ENCODE measurements at regions not wholly inside any gene's neighbourhood (a gene's known extent, or its start where the extent isn't known, plus 50 kb on each side); places are given as distances from the start of the nearest gene placed in this dataset.
A peak's percentile ranks its signal among the peaks of the same experiment; 100 is the strongest.

GRCh38 chr10:24047176-24047575 lies 161.8 kb upstream of the KIAA1217 start:
- Histone ChIP-seq H3K36me3 (ENCODE audit: low read depth) (no peaks in the 10 kb centered on the region), H3K27ac (ENCODE audit: poor library complexity, severe bottlenecking) (no peak overlapping the region), H3K27me3 (ENCODE audit: insufficient read depth, poor library complexity, severe bottlenecking) (peaks cover 13% of the 10 kb centered on the region), H3K4me1 (ENCODE audit: insufficient read depth, poor library complexity, severe bottlenecking) (no peaks in the 10 kb centered on the region), H3K4me3 (ENCODE audit: severe bottlenecking) (no peak overlapping the region), H3K9me3 (ENCODE audit: severe bottlenecking) (no peaks in the 10 kb centered on the region)
- TF ChIP-seq, protein P1, sequence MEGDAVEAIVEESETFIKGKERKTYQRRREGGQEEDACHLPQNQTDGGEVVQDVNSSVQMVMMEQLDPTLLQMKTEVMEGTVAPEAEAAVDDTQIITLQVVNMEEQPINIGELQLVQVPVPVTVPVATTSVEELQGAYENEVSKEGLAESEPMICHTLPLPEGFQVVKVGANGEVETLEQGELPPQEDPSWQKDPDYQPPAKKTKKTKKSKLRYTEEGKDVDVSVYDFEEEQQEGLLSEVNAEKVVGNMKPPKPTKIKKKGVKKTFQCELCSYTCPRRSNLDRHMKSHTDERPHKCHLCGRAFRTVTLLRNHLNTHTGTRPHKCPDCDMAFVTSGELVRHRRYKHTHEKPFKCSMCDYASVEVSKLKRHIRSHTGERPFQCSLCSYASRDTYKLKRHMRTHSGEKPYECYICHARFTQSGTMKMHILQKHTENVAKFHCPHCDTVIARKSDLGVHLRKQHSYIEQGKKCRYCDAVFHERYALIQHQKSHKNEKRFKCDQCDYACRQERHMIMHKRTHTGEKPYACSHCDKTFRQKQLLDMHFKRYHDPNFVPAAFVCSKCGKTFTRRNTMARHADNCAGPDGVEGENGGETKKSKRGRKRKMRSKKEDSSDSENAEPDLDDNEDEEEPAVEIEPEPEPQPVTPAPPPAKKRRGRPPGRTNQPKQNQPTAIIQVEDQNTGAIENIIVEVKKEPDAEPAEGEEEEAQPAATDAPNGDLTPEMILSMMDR (IDR thresholded peaks at IDR 0.05; ENCODE audit: poor library complexity, severe bottlenecking) = no peak
- ATAC-seq (ENCODE audit: low read depth) (no peak), DNase-seq (ENCODE audit: low spot score) (no peak)

DNA sequence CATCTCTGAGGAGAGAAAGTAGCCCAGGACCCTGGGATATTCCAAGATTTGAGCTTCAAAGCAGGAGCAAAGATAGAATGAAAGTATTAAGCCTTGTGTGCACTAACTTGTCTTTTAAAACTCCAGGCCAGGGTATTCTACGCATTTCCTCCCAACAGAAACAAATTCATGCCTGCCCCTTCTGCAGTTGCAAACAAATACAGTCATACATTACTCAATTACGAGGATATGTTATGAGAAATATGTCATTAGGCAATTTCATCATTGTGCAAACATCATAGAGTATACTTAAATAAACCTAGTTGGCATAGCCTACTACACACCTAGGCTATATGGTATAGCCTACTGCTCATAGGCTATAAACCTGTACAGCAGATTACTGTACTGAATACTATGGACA lies 154.5 kb upstream of the KIAA1217 start:
- Histone ChIP-seq H3K27me3 (ENCODE audit: insufficient read depth, poor library complexity, severe bottlenecking) (no peaks in the 10 kb centered on the region), H3K9me3 (ENCODE audit: severe bottlenecking) (no peaks in the 10 kb centered on the region), H3K4me1 (ENCODE audit: insufficient read depth, poor library complexity, severe bottlenecking) (no peaks in the 10 kb centered on the region), H3K27ac (ENCODE audit: poor library complexity, severe bottlenecking) (no peak overlapping the region), H3K4me3 (ENCODE audit: severe bottlenecking) (no peak overlapping the region), H3K36me3 (ENCODE audit: low read depth) (no peaks in the 10 kb centered on the region)
- DNase-seq (ENCODE audit: low spot score) (no peak), ATAC-seq (ENCODE audit: low read depth) (peak; percentile 84)
- TF ChIP-seq, protein P1 (IDR thresholded peaks at IDR 0.05; ENCODE audit: poor library complexity, severe bottlenecking) = no peak

GRCh38 chr10:24080207-24080606 lies 128.7 kb upstream of the KIAA1217 start:
- Histone ChIP-seq H3K36me3 (ENCODE audit: low read depth) (no peaks in the 10 kb centered on the region), H3K4me1 (ENCODE audit: insufficient read depth, poor library complexity, severe bottlenecking) (no peaks in the 10 kb centered on the region), H3K4me3 (ENCODE audit: severe bottlenecking) (no peak overlapping the region), H3K27me3 (ENCODE audit: insufficient read depth, poor library complexity, severe bottlenecking) (no peaks in the 10 kb centered on the region), H3K9me3 (ENCODE audit: severe bottlenecking) (no peaks in the 10 kb centered on the region), H3K27ac (ENCODE audit: poor library complexity, severe bottlenecking) (no peak overlapping the region)
- no peak for DNase-seq (ENCODE audit: low spot score)
- no peak for ATAC-seq (ENCODE audit: low read depth)
- TF ChIP-seq, protein P1 (IDR thresholded peaks at IDR 0.05; ENCODE audit: poor library complexity, severe bottlenecking) = no peak

DNA sequence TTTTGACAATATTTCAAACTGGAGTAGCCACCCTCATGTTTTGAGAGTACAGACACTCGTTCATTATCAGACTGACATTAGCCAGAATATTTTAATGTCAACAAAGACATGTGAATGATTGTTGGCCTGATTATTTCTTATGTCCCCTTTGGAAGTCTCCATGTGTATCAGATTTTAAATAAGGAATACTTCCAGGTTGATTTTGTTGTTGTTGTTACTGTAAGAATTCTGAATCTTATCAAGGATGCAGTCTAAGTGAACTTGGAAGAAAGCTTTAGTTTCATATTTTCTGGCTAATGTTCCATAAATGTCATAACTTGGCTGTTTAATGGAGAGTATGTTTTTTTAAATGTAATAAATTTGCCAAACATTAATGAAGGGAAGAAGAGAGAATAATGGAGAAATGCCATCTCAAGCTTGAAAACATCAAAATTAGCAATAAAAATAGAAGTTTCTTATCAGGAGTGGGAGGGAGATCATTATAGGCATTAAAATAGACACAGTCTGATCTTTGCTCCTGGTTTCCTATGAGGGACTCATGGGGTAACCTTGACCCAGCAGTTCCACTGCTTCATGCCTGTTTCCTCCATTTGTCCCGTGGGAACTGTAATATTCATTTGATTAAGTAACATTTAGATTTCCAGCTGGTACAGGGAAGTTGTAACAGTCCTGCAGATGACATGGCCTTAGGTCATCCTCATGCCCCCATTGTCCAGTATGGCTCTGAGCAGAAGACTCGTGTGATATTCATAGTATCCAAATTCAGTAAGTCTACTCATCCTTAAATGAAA lies 122.4 kb upstream of the KIAA1217 start:
- Histone ChIP-seq H3K9me3 (ENCODE audit: severe bottlenecking) (no peaks in the 10 kb centered on the region), H3K4me1 (ENCODE audit: insufficient read depth, poor library complexity, severe bottlenecking) (no peaks in the 10 kb centered on the region), H3K27ac (ENCODE audit: poor library complexity, severe bottlenecking) (no peak overlapping the region), H3K27me3 (ENCODE audit: insufficient read depth, poor library complexity, severe bottlenecking) (no peaks in the 10 kb centered on the region), H3K36me3 (ENCODE audit: low read depth) (no peaks in the 10 kb centered on the region), H3K4me3 (ENCODE audit: severe bottlenecking) (no peak overlapping the region)
- TF ChIP-seq, protein P1 (IDR thresholded peaks at IDR 0.05; ENCODE audit: poor library complexity, severe bottlenecking) = no peak
- DNase-seq (ENCODE audit: low spot score) (no peak), ATAC-seq (ENCODE audit: low read depth) (no peak)

GRCh38 chr10:24091256-24091655 lies 117.7 kb upstream of the KIAA1217 start:
- Histone ChIP-seq H3K9me3 (ENCODE audit: severe bottlenecking) (no peaks in the 10 kb centered on the region), H3K4me3 (ENCODE audit: severe bottlenecking) (no peak overlapping the region), H3K4me1 (ENCODE audit: insufficient read depth, poor library complexity, severe bottlenecking) (no peaks in the 10 kb centered on the region), H3K36me3 (ENCODE audit: low read depth) (no peaks in the 10 kb centered on the region), H3K27ac (ENCODE audit: poor library complexity, severe bottlenecking) (no peak overlapping the region), H3K27me3 (ENCODE audit: insufficient read depth, poor library complexity, severe bottlenecking) (no peaks in the 10 kb centered on the region)
- DNase-seq (ENCODE audit: low spot score) = no peak
- TF ChIP-seq, protein P1 (IDR thresholded peaks at IDR 0.05; ENCODE audit: poor library complexity, severe bottlenecking) = no peak
- no peak for ATAC-seq (ENCODE audit: low read depth)

All from RWPE2 (cell line).